ENCODE measurements at regions not wholly inside any gene's neighbourhood (a gene's known extent, or its start where the extent isn't known, plus 50 kb on each side); places are given as distances from the start of the nearest gene placed in this dataset.
A peak's percentile ranks its signal among the peaks of the same experiment; 100 is the strongest.

DNA sequence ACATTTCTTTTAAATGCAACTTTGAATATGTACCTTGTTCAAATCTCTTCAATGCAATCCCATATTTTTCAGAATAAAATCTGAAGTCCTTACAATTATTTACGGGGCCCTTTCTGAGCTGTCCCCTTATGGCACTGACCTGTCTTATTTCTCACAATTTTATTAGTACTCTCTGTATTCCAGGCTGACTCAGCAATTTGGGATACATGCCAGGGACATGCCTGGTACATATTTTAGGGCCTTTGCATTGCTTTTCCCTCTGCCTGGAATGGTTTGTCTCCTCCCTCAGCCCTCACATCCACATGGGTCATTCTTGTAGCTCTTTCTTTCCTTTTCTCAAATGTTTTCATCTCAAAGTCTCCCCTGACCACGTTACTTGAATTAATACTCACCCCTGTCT is 172.2 kb upstream of the TECRL start:
- Histone ChIP-seq H3K4me1 (no peaks in the 10 kb centered on the region), H3K27me3 (no peaks in the 10 kb centered on the region), H3K36me3 (no peaks in the 10 kb centered on the region), H3K27ac (no peak overlapping the region), H3K4me3 (no peak overlapping the region), H3K9me3 (no peaks in the 10 kb centered on the region)
- TF ChIP-seq POLR2A (IDR thresholded peaks at IDR 0.05): no peak
- TF ChIP-seq CTCF (IDR thresholded peaks at IDR 0.05): no peak
- DNase-seq: no peak

GRCh38 chr4:64564126-64564525 is 154.9 kb upstream of the TECRL start:
- Histone ChIP-seq H3K4me1 (no peaks in the 10 kb centered on the region), H3K27me3 (no peaks in the 10 kb centered on the region), H3K4me3 (no peak overlapping the region), H3K27ac (no peak overlapping the region), H3K36me3 (no peaks in the 10 kb centered on the region), H3K9me3 (no peaks in the 10 kb centered on the region)
- no peak for TF ChIP-seq POLR2A (IDR thresholded peaks at IDR 0.05)
- no peak for DNase-seq

DNA sequence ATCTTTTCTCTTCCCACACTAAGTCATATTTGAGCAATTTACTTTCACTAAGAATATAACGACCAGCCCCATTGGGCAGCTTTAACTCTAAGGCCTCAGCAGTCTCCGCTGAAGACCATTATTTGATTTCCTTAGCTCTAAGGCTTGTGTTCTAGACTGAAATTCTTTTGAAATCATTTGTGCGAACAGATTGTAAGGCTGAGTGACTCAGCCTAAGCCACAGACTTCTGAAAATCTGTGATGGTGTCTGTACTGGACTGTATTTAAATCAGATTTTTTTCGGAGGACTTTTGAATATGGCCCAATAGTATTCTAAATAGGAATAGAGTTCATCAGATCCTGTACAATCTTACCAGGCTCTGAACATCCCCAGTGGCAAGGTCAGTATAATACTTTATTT is 150.3 kb upstream of the TECRL start:
- H3K27ac ChIP-seq: no peak overlapping the region
- no peak for DNase-seq
- no peaks in the 10 kb centered on the region for H3K36me3 ChIP-seq
- H3K9me3 ChIP-seq: no peaks in the 10 kb centered on the region
- TF ChIP-seq CTCF (IDR thresholded peaks at IDR 0.05) (no peak), POLR2A (IDR thresholded peaks at IDR 0.05) (no peak)
- no peaks in the 10 kb centered on the region for H3K4me1 ChIP-seq
- no peak overlapping the region for H3K4me3 ChIP-seq
- no peaks in the 10 kb centered on the region for H3K27me3 ChIP-seq

DNA sequence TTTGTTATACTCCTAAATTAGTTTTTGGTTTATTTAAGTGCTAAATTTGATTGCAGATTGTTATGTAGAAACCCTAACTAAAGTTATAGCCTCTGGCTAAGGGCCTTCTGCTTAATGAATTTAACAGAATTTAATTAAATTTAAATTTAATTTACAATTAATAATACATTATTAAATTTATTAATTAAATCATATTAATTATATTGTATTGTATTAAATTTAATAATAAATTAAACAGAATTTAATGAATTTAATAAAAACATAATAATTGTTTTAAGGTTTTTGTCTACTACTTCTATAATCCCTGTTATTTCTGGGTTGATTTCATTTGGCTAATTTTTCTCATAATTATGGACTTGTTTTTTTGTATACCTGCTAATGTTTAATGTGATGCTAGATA is 141.9 kb upstream of the TECRL start:
- H3K9me3 ChIP-seq: no peaks in the 10 kb centered on the region
- no peaks in the 10 kb centered on the region for H3K36me3 ChIP-seq
- no peak overlapping the region for H3K27ac ChIP-seq
- DNase-seq: no peak
- H3K4me3 ChIP-seq: no peak overlapping the region
- no peaks in the 10 kb centered on the region for H3K4me1 ChIP-seq
- H3K27me3 ChIP-seq: no peaks in the 10 kb centered on the region
- no peak for TF ChIP-seq POLR2A (IDR thresholded peaks at IDR 0.05)
- TF ChIP-seq CTCF (IDR thresholded peaks at IDR 0.05): no peak

- H3K36me3 ChIP-seq: no peaks in the 10 kb centered on the region
- no peaks in the 10 kb centered on the region for H3K27me3 ChIP-seq
- no peaks in the 10 kb centered on the region for H3K9me3 ChIP-seq
- no peak overlapping the region for H3K27ac ChIP-seq
- no peak for TF ChIP-seq CTCF (IDR thresholded peaks at IDR 0.05)
- no peak for TF ChIP-seq POLR2A (IDR thresholded peaks at IDR 0.05)
- no peak overlapping the region for H3K4me3 ChIP-seq
- DNase-seq: no peak
- no peaks in the 10 kb centered on the region for H3K4me1 ChIP-seq
These were observed 136.3 kb upstream of the TECRL start for GRCh38 chr4:64545593-64545992.

- no peaks in the 10 kb centered on the region for H3K4me1 ChIP-seq
- no peaks in the 10 kb centered on the region for H3K36me3 ChIP-seq
- DNase-seq: peak in 1 of 3 donors; percentile 49
- H3K27ac ChIP-seq: no peak overlapping the region
- no peaks in the 10 kb centered on the region for H3K9me3 ChIP-seq
- TF ChIP-seq CTCF (IDR thresholded peaks at IDR 0.05) (peak in 5 of 6 experiments; percentile 39 to 59 (median 53)), POLR2A (IDR thresholded peaks at IDR 0.05) (no peak)
- no peaks in the 10 kb centered on the region for H3K27me3 ChIP-seq
- no peak overlapping the region for H3K4me3 ChIP-seq
These were observed 130.1 kb upstream of the TECRL start for GRCh38 chr4:64539234-64539849.

Measured in Peyer's patch (tissue), 4 donors.